Activated T-cell treated with anti-CD3 and anti-CD28 coated beads, Interleukin-2, amount 50 U/mL, for 48 hours (primary cell): ENCODE measurements at regions not wholly inside any gene's neighbourhood (a gene's known extent, or its start where the extent isn't known, plus 50 kb on each side); places are given as distances from the start of the nearest gene placed in this dataset.

Experiments
- DNase-seq, 2 experiments: peaks; one replicate each; pipeline ENCODE4 v3.0.0-alpha.2; 2020

DNA sequence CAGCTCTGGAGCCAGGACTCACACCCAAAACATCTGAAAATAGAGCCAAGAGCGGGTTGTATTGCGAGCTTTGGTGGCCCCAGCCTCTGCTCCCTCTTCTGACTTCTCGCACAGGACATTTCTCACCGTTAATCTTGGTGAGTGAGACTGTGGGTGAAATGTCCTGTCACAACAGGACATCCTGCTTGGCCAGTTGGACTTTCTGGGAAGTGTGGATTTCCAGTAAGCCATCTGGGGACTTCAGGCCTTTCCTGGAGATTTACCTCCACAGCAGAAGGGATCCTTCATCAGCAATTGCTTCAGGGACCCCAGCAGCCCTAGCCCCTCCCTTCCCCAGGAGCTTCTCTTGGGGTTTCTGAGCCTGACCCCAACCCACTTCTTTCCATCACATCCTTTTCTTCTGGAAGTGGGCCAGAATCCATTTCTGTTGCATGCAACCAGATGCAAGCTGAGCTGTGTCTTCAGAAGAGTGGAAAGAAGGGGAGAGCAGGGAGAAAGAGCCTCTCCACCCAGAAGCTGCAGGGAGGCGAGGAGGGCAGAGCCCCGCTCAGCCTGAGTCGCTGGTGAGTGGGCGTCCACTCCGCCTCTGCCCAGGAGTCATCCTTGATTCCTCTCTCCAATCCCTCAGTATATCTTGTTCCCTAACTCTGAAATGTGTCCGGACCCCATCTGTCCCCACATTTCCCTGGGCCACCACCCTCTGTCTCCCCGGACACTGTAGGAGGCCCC lies 50.3 kb upstream of the GADD45G start:
- no peak for DNase-seq

DNA sequence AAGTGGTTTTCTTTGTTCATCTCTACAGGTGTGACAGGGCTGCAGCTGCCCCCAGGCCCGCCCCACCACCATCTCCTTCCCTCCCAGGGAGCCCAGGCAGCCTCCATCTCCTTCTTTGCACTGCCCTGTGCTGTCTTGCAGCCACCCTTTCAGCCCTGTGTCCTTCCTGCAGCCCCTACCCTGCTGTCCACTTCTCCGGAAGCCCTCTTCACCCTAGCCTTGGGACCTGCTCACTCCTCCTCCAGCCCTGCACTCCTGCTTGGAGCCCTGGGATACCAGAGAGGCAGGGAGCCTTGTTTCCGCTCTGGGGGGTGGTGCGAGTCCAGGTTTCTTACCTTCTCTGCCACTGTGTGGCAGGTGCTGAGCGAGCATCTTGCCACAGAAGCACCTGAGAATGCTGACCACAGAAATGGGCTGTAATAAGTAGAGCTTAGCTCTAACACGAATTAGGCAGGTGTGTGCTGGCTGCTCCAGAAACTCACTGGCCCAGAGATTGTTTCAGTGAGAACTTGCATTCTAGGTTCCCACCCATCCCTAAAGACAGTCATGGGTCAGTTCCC lies 51.3 kb upstream of the GADD45G start:
- DNase-seq: no peak

GRCh38 chr9:89550346-89550927 lies 52.5 kb upstream of the SEMA4D start:
- no peak for DNase-seq

DNA sequence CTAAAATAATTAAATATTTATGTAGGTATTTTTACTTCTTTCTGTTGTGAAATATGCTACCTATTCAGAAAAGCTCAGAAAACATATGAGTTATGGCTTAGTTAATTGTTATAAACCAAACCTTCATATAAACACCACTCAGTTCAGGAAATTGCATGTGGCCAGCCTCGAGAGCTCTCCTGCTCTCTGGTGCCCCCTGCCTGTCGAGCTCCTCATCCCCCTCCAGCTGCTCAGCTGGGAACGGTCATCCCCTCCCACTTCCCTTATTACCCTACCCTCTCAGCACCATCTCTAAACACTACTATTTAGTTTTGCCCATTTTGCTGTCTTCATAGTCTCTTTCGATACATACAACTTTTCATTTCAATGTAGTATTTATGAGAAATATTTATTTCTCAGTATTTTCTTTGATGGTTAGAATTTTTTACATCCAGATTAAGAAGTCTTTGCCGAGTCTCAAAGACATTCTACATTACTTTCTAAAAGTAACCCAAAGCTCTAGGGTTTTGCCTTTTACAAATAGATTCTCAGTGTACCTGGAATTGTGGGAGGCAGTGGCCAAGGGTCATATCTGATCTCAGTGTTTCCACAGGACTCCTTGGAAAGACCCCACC lies 51.2 kb upstream of the SEMA4D start:
- peak; percentile 89 to 92 for DNase-seq

DNA sequence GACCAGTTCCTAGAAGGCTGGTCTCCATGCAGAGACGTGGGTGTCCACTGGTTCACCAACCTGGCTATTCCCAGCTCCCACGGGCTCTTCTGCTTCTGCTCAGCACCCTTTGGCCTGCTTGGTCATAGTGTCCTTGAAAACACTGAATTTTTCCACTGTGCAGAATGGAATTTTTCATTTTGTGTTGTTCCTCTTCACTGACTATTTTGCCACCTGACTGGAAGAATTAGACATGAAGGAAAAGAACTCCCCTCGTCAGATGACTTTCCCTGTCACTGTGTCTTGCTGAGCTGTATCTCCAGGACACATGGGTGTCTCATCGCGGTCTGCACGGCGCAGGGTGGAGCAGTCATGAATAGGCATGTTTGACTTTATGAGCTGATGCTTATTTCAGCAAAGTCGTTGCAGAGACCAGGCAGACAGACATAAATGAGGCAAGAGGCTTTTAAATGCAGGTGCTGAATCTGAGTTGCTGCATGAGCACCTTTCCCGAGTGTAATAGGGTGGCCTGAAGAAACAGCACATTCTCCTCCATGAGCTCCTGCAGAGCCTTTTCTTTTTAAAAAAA lies 50.2 kb upstream of the SEMA4D start:
- DNase-seq: no peak
